SK-N-MC (cell line): ENCODE measurements at regions not wholly inside any gene's neighbourhood (a gene's known extent, or its start where the extent isn't known, plus 50 kb on each side); places are given as distances from the start of the nearest gene placed in this dataset.

Experiments
- EZH2 ChIP-seq: fragments of 200-600 bp; sonication (generic); IDR thresholded peaks from one replicate; pipeline ENCODE4 v1.6.1; 2017; ENCODE audit warnings: antibody characterized with exemption
- POLR2AphosphoS5 ChIP-seq: IDR thresholded peaks from 2 replicates; pipeline ENCODE4 v1.6.1; 2012; ENCODE audit warnings: mild to moderate bottlenecking, low read depth, low read length, borderline replicate concordance

GRCh38 chr3:74347563-74348268, 266.7 kb downstream of the CNTN3 start:
- no peak for TF ChIP-seq POLR2AphosphoS5
- no peak for TF ChIP-seq EZH2
